SK-N-SH treated with all-trans-retinoic acid at 6 μM for 48 hours (cell line): ENCODE measurements at regions not wholly inside any gene's neighbourhood (a gene's known extent, or its start where the extent isn't known, plus 50 kb on each side); places are given as distances from the start of the nearest gene placed in this dataset.
A peak's percentile ranks its signal among the peaks of the same experiment; 100 is the strongest.

Experiments
- ATAC-seq: fragments of 200-7000 bp; cut with Tn5 transposase; 3 replicates; pipeline ENCODE4 v1.9.1; 2020; ENCODE audit warnings: mild to moderate bottlenecking, moderate library complexity
- ARNTL ChIP-seq: fragments of 450-650 bp; formaldehyde crosslinking; IDR thresholded peaks from 2 replicates; pipeline ENCODE4 v1.5.0; 2020; ENCODE audit warnings: low read depth, mild to moderate bottlenecking, moderate library complexity, borderline replicate concordance
- BACH2 ChIP-seq: fragments of 250-450 bp; sonication (Bioruptor Pico); IDR thresholded peaks from 2 replicates; pipeline ENCODE4 v1.9.0; 2021; ENCODE audit warnings: mild to moderate bottlenecking, borderline replicate concordance
- CSDC2 ChIP-seq: fragments of 250-450 bp; sonication (Bioruptor Pico); IDR thresholded peaks from 2 replicates; pipeline ENCODE4 v1.5.0; 2020; ENCODE audit warnings: mild to moderate bottlenecking, moderate library complexity
- ESRRG ChIP-seq: fragments of 250-450 bp; sonication (Bioruptor Pico); IDR thresholded peaks from 2 replicates; pipeline ENCODE4 v1.6.1; 2021; ENCODE audit warnings: mild to moderate bottlenecking
- GLIS3 ChIP-seq: fragments of 250-450 bp; sonication (Bioruptor Pico); IDR thresholded peaks from 2 replicates; pipeline ENCODE4 v1.5.0; 2020; ENCODE audit warnings: mild to moderate bottlenecking, moderate library complexity
- PPARA ChIP-seq: fragments of 250-450 bp; sonication (Bioruptor Pico); IDR thresholded peaks from 2 replicates; pipeline ENCODE4 v1.5.0; 2020; ENCODE audit warnings: mild to moderate bottlenecking, borderline replicate concordance
- SNAI2 ChIP-seq: fragments of 250-450 bp; sonication (Bioruptor Pico); IDR thresholded peaks from 2 replicates; pipeline ENCODE4 v1.5.0; 2020; ENCODE audit warnings: mild to moderate bottlenecking, moderate library complexity
- TCF4 ChIP-seq: fragments of 250-450 bp; sonication (Bioruptor Pico); IDR thresholded peaks from 2 replicates; pipeline ENCODE4 v1.8.0; 2021; ENCODE audit warnings: mild to moderate bottlenecking, moderate library complexity, borderline replicate concordance
- TOX ChIP-seq: fragments of 250-450 bp; sonication (Bioruptor Pico); IDR thresholded peaks from 2 replicates; pipeline ENCODE4 v1.8.0; 2021; ENCODE audit warnings: mild to moderate bottlenecking, moderate library complexity, borderline replicate concordance
- ZC3H10 ChIP-seq: fragments of 250-450 bp; sonication (Bioruptor Pico); IDR thresholded peaks from 2 replicates; pipeline ENCODE4 v1.5.1; 2021; ENCODE audit warnings: mild to moderate bottlenecking, moderate library complexity
- ZFP3 ChIP-seq: fragments of 250-450 bp; sonication (Bioruptor Pico); IDR thresholded peaks from 2 replicates; pipeline ENCODE4 v1.5.0; 2020; ENCODE audit warnings: mild to moderate bottlenecking, moderate library complexity
- ZFP30 ChIP-seq: fragments of 450-650 bp; formaldehyde crosslinking; IDR thresholded peaks from 2 replicates; pipeline ENCODE4 v1.5.0; 2022; ENCODE audit warnings: mild to moderate bottlenecking, moderate library complexity
- ZNF70 ChIP-seq: fragments of 450-650 bp; formaldehyde crosslinking; IDR thresholded peaks from 2 replicates; pipeline ENCODE4 v1.5.0; 2020; ENCODE audit warnings: mild to moderate bottlenecking, moderate library complexity
- ZNF8 ChIP-seq: fragments of 450-650 bp; formaldehyde crosslinking; IDR thresholded peaks from 2 replicates; pipeline ENCODE4 v1.5.0; 2020; ENCODE audit warnings: mild to moderate bottlenecking, moderate library complexity
- TF ChIP-seq, protein P1 (sequence below): fragments of 250-450 bp; sonication (Bioruptor Pico); IDR thresholded peaks from 2 replicates; pipeline ENCODE4 v1.5.1; 2021; ENCODE audit warnings: mild to moderate bottlenecking, moderate library complexity
- TF ChIP-seq, protein P2 (sequence below): fragments of 250-450 bp; sonication (Bioruptor Pico); IDR thresholded peaks from 2 replicates; pipeline ENCODE4 v1.5.0; 2020; ENCODE audit warnings: mild to moderate bottlenecking, moderate library complexity
- TF ChIP-seq, protein P3 (sequence below): fragments of 250-450 bp; sonication (Bioruptor Pico); IDR thresholded peaks from 2 replicates; pipeline ENCODE4 v1.8.0; 2021; ENCODE audit warnings: low read depth, mild to moderate bottlenecking, moderate library complexity, borderline replicate concordance
- TF ChIP-seq, protein P4 (sequence below): fragments of 250-450 bp; sonication (Bioruptor Pico); IDR thresholded peaks from 2 replicates; pipeline ENCODE4 v1.8.0; 2020; ENCODE audit warnings: mild to moderate bottlenecking, moderate library complexity, borderline replicate concordance

DNA sequence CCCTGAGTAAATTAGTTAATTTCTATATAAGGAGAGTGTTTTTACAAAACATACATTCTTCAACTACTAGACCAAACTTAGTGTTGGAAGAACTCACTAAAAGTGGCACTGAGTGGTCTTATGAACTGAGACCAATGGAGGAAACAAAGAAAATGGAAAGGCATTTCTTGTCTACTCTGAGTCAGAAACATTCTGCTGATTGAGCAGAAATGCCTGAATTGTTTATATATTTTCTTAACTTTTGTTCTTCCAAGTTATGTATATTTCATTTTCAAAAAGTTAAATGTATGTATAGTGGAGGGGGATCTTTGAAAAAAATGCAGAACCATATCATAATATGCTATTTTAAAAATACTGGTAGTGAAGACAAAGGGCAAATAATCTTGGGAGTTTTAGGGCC is 320.7 kb downstream of the HGF start:
- ATAC-seq, result no peak
- no peak for TF ChIP-seq ESRRG (CRISPR knock-in tag)
- no peak for TF ChIP-seq TOX (CRISPR knock-in tag)
- TF ChIP-seq, protein P1, sequence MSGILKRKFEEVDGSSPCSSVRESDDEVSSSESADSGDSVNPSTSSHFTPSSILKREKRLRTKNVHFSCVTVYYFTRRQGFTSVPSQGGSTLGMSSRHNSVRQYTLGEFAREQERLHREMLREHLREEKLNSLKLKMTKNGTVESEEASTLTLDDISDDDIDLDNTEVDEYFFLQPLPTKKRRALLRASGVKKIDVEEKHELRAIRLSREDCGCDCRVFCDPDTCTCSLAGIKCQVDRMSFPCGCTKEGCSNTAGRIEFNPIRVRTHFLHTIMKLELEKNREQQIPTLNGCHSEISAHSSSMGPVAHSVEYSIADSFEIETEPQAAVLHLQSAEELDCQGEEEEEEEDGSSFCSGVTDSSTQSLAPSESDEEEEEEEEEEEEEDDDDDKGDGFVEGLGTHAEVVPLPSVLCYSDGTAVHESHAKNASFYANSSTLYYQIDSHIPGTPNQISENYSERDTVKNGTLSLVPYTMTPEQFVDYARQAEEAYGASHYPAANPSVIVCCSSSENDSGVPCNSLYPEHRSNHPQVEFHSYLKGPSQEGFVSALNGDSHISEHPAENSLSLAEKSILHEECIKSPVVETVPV, result no peak
- no peak for TF ChIP-seq CSDC2 (CRISPR knock-in tag)
- TF ChIP-seq ARNTL (CRISPR knock-in tag), result no peak
- TF ChIP-seq PPARA, result no peak

DNA sequence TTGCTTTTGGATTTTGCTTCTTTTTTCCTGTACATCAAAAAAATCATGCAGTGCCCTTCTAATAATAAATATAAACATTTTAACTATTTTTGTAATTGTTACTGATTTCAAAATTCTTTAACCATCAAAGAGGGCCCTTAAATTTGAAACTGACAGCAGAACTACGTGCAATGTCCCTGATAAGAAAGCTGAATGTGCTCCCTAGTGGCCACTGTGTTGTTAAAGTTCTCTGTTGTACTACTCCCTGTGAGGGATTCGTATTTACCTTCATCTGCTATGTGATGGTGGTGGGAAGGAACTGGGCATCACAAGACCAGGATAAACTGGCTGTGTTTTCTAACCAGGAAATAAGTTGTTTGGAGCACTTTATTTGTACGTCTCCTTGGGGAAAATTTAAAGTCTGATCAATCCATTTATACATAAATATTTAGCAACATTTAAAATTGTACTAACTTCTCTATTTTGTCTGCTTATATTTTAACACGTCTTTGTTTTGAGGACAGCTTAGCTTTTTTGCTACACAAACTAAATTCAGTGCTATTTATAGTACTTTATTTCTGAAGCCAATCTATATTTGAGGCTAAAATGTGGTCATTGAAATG is 322.4 kb downstream of the HGF start:
- TF ChIP-seq, protein P2, sequence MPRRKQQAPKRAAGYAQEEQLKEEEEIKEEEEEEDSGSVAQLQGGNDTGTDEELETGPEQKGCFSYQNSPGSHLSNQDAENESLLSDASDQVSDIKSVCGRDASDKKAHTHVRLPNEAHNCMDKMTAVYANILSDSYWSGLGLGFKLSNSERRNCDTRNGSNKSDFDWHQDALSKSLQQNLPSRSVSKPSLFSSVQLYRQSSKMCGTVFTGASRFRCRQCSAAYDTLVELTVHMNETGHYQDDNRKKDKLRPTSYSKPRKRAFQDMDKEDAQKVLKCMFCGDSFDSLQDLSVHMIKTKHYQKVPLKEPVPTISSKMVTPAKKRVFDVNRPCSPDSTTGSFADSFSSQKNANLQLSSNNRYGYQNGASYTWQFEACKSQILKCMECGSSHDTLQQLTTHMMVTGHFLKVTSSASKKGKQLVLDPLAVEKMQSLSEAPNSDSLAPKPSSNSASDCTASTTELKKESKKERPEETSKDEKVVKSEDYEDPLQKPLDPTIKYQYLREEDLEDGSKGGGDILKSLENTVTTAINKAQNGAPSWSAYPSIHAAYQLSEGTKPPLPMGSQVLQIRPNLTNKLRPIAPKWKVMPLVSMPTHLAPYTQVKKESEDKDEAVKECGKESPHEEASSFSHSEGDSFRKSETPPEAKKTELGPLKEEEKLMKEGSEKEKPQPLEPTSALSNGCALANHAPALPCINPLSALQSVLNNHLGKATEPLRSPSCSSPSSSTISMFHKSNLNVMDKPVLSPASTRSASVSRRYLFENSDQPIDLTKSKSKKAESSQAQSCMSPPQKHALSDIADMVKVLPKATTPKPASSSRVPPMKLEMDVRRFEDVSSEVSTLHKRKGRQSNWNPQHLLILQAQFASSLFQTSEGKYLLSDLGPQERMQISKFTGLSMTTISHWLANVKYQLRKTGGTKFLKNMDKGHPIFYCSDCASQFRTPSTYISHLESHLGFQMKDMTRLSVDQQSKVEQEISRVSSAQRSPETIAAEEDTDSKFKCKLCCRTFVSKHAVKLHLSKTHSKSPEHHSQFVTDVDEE (CRISPR knock-in tag), result no peak
- TF ChIP-seq, protein P3, sequence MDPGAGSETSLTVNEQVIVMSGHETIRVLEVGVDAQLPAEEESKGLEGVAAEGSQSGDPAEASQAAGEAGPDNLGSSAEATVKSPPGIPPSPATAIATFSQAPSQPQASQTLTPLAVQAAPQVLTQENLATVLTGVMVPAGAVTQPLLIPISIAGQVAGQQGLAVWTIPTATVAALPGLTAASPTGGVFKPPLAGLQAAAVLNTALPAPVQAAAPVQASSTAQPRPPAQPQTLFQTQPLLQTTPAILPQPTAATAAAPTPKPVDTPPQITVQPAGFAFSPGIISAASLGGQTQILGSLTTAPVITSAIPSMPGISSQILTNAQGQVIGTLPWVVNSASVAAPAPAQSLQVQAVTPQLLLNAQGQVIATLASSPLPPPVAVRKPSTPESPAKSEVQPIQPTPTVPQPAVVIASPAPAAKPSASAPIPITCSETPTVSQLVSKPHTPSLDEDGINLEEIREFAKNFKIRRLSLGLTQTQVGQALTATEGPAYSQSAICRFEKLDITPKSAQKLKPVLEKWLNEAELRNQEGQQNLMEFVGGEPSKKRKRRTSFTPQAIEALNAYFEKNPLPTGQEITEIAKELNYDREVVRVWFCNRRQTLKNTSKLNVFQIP (CRISPR knock-in tag), result no peak
- TF ChIP-seq, protein P1, result no peak
- TF ChIP-seq ZFP30 (CRISPR knock-in tag) (no peak), CSDC2 (CRISPR knock-in tag) (no peak), ZNF8 (no peak)
- TF ChIP-seq, protein P4, sequence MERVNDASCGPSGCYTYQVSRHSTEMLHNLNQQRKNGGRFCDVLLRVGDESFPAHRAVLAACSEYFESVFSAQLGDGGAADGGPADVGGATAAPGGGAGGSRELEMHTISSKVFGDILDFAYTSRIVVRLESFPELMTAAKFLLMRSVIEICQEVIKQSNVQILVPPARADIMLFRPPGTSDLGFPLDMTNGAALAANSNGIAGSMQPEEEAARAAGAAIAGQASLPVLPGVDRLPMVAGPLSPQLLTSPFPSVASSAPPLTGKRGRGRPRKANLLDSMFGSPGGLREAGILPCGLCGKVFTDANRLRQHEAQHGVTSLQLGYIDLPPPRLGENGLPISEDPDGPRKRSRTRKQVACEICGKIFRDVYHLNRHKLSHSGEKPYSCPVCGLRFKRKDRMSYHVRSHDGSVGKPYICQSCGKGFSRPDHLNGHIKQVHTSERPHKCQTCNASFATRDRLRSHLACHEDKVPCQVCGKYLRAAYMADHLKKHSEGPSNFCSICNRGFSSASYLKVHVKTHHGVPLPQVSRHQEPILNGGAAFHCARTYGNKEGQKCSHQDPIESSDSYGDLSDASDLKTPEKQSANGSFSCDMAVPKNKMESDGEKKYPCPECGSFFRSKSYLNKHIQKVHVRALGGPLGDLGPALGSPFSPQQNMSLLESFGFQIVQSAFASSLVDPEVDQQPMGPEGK (CRISPR knock-in tag), result no peak
- ATAC-seq, result peak; percentile 99

DNA sequence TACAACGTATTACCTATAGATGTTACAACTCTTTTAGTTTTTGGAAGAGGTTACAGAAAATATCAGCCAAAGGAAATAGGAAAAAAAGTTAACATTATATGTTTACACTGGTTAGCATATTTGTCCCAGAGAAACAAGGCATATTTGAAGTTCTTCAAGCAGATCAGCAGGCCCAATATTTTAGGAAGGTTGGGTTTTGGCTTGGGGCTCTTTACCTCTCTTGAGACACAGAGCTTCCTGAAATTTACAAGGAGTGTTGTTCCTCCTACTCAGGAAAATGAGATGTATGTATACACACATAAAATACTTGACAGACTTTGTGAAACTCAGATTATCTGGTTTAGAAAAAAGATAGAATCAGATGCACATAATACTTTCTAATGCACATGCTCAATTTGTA is 323.6 kb downstream of the HGF start:
- ATAC-seq, result no peak
- TF ChIP-seq TCF4 (CRISPR knock-in tag) (no peak), ZNF70 (CRISPR knock-in tag) (no peak), ZC3H10 (CRISPR knock-in tag) (no peak), ZFP3 (CRISPR knock-in tag) (no peak), BACH2 (CRISPR knock-in tag) (no peak), ESRRG (CRISPR knock-in tag) (no peak), SNAI2 (CRISPR knock-in tag) (no peak), ZNF8 (no peak), TOX (CRISPR knock-in tag) (no peak), ZFP30 (CRISPR knock-in tag) (no peak), GLIS3 (CRISPR knock-in tag) (no peak)
- TF ChIP-seq, protein P1, result no peak
- TF ChIP-seq, protein P3 (CRISPR knock-in tag), result no peak
- TF ChIP-seq, protein P2 (CRISPR knock-in tag), result no peak
